Activated naive CD8-positive, alpha-beta T cell treated with anti-CD3 and anti-CD28 coated beads for 36 hours (primary cell): ENCODE measurements at regions not wholly inside any gene's neighbourhood (a gene's known extent, or its start where the extent isn't known, plus 50 kb on each side); places are given as distances from the start of the nearest gene placed in this dataset.

ENCODE experiments used
- DNase-seq: peaks from one replicate; pipeline ENCODE4 v3.0.0; 2021
- H3K27ac Mint-ChIP-seq: one replicate; pipeline ENCODE4 v1.8.0; 2022; ENCODE audit warnings: mild to moderate bottlenecking, moderate library complexity, mixed read lengths
- H3K27me3 Mint-ChIP-seq: one replicate; pipeline ENCODE4 v1.8.0; 2022; ENCODE audit warnings: mild to moderate bottlenecking, mixed read lengths
- H3K36me3 Mint-ChIP-seq: one replicate; pipeline ENCODE4 v1.8.0; 2021; ENCODE audit warnings: mild to moderate bottlenecking, mixed read lengths
- H3K4me1 Mint-ChIP-seq: one replicate; pipeline ENCODE4 v1.8.0; 2021; ENCODE audit warnings: mixed read lengths
- H3K4me3 Mint-ChIP-seq: one replicate; pipeline ENCODE4 v1.8.0; 2022; ENCODE audit warnings: mild to moderate bottlenecking, moderate library complexity, mixed read lengths
- H3K9me3 Mint-ChIP-seq: one replicate; pipeline ENCODE4 v1.8.0; 2022; ENCODE audit warnings: mixed read lengths

DNA sequence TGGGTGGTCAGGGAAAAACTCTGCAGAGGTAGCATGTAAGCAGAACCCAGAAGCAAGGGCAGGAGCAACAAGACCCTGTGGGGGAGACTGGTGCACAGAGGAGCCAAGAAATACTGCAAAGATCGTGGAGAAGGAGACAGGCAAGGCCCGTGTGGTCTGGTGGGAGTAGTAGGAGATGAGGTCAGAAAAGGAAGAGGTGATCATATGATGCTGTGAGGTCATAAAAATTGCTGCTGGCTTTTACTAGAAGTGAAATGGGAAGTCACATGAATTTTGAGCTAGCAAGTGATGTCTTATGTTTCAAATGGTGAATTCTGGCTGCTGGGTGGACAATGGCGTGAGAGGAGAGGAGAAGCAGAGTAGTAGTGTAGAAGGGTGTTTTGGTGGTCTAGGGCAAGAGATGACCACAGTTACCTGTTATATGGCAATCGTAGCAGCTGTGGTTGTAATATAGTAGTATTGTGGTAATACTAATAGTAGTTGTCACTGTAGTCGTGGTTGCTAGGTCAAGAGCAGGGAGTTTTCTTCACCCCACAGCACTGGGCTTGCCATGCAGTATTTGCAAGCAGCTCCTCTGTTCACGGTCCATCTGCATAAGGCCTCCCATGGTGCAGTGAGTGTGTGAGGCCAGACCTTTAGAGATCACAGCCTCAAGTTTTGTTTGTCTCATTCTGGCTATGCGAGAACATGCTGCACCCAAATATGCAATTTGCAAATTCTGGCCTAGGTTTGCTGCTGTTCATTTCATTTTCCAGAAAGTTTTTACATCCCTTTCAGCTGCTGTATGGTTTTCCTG, 205.0 kb downstream of the TSHZ3 start:
- H3K4me1 Mint-ChIP-seq = no peaks in the 10 kb centered on the region
- no peak for DNase-seq
- no peak overlapping the region for H3K27ac Mint-ChIP-seq
- H3K36me3 Mint-ChIP-seq = no peaks in the 10 kb centered on the region
- no peaks in the 10 kb centered on the region for H3K9me3 Mint-ChIP-seq
- H3K4me3 Mint-ChIP-seq = no peak overlapping the region
- peaks cover 5% of the 10 kb centered on the region for H3K27me3 Mint-ChIP-seq

GRCh38 chr19:31141301-31141700, 207.9 kb downstream of the TSHZ3 start:
- Mint-ChIP-seq H3K4me1 (no peaks in the 10 kb centered on the region), H3K4me3 (no peak overlapping the region), H3K36me3 (peaks cover 1% of the 10 kb centered on the region), H3K9me3 (no peaks in the 10 kb centered on the region), H3K27ac (no peak overlapping the region), H3K27me3 (peaks cover 5% of the 10 kb centered on the region)
- no peak for DNase-seq

GRCh38 chr19:31140717-31141116, 208.5 kb downstream of the TSHZ3 start:
- no peak overlapping the region for H3K27ac Mint-ChIP-seq
- H3K36me3 Mint-ChIP-seq = peaks cover 1% of the 10 kb centered on the region
- H3K4me3 Mint-ChIP-seq = no peak overlapping the region
- H3K9me3 Mint-ChIP-seq = no peaks in the 10 kb centered on the region
- DNase-seq = no peak
- no peaks in the 10 kb centered on the region for H3K4me1 Mint-ChIP-seq
- peaks cover 5% of the 10 kb centered on the region for H3K27me3 Mint-ChIP-seq

GRCh38 chr19:31139871-31140505, 209.2 kb downstream of the TSHZ3 start:
- Mint-ChIP-seq H3K4me1 (no peaks in the 10 kb centered on the region), H3K27me3 (peaks cover 8% of the 10 kb centered on the region), H3K36me3 (peaks cover 1% of the 10 kb centered on the region), H3K9me3 (no peaks in the 10 kb centered on the region), H3K4me3 (no peak overlapping the region), H3K27ac (no peak overlapping the region)
- no peak for DNase-seq

DNA sequence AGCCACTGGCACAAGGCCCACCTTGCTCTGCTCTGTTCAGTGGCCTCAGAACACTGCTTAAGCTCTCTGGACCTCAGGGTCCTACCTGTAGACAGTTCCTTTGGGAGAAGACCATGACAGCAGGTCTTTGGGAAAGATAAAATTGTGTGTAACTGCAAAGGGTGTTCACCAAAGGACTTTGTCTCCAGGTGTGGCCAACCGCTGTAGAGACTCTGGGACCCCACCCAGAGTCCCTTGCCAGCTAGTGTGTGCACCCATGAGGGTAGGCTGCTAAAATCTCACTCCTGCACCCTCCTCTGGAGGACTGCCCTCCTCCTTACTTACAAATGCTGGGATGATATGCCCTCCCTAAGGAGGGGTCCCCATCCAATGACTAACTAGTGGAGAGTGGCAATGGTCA, 211.2 kb downstream of the TSHZ3 start:
- no peaks in the 10 kb centered on the region for H3K9me3 Mint-ChIP-seq
- no peak for DNase-seq
- H3K27ac Mint-ChIP-seq = no peak overlapping the region
- peaks cover 19% of the 10 kb centered on the region for H3K27me3 Mint-ChIP-seq
- no peak overlapping the region for H3K4me3 Mint-ChIP-seq
- H3K4me1 Mint-ChIP-seq = no peaks in the 10 kb centered on the region
- peaks cover 1% of the 10 kb centered on the region for H3K36me3 Mint-ChIP-seq

- H3K9me3 Mint-ChIP-seq = no peaks in the 10 kb centered on the region
- no peak overlapping the region for H3K27ac Mint-ChIP-seq
- no peak for DNase-seq
- no peak overlapping the region for H3K4me3 Mint-ChIP-seq
- peaks cover 17% of the 10 kb centered on the region for H3K27me3 Mint-ChIP-seq
- no peaks in the 10 kb centered on the region for H3K4me1 Mint-ChIP-seq
- peaks cover 1% of the 10 kb centered on the region for H3K36me3 Mint-ChIP-seq
Measured at GRCh38 chr19:31135841-31136240, 213.4 kb downstream of the TSHZ3 start.

DNA sequence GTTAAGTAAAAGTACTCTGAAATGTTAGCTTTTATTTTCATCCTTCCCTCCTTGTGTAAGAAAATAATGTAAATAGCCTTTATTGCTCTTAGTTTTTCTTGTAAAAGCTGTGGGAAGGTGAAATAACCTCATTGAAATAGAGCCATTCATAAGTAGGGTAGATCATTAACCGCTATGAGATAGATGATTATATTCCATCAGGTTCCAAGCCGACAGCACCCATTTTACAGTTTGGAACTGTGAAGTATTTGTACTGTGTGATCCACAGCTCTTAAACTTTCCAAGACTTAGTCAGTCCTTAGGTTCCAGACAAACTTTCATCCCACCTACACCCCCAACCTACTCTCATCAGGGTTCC, 216.5 kb downstream of the TSHZ3 start:
- no peak overlapping the region for H3K27ac Mint-ChIP-seq
- H3K36me3 Mint-ChIP-seq = peaks cover 1% of the 10 kb centered on the region
- no peaks in the 10 kb centered on the region for H3K9me3 Mint-ChIP-seq
- DNase-seq = no peak
- H3K4me3 Mint-ChIP-seq = no peak overlapping the region
- H3K4me1 Mint-ChIP-seq = no peaks in the 10 kb centered on the region
- H3K27me3 Mint-ChIP-seq = peaks cover 17% of the 10 kb centered on the region

DNA sequence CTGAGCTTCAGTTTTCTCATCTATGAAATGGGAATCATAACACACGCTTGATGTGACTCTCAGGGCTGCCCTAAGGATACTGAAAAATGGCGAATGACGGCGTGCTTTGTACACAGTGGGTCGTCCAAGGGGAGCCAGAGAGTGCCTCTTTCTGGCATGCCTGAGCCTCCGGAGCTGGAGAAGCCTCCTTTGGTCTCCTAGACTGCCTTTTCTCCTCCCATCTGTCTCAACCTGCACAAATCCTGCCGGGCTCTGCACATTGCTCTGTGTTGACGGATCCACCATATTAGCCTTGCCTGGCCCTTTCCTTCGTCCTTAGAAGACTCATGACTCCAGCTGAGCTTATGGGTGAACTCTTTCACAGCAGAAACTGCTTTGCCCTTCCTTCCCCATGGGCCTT, 220.9 kb downstream of the TSHZ3 start:
- Mint-ChIP-seq H3K4me1 (peaks cover 4% of the 10 kb centered on the region), H3K27ac (no peak overlapping the region), H3K9me3 (peaks cover 1% of the 10 kb centered on the region), H3K27me3 (peaks cover 4% of the 10 kb centered on the region), H3K4me3 (no peak overlapping the region), H3K36me3 (no peaks in the 10 kb centered on the region)
- no peak for DNase-seq

- Mint-ChIP-seq H3K9me3 (peaks cover 1% of the 10 kb centered on the region), H3K27me3 (peaks cover under 1% of the 10 kb centered on the region), H3K27ac (no peak overlapping the region), H3K4me1 (peaks cover 4% of the 10 kb centered on the region), H3K4me3 (no peak overlapping the region), H3K36me3 (no peaks in the 10 kb centered on the region)
- DNase-seq = no peak
Measured at GRCh38 chr19:31127134-31127967, 221.9 kb downstream of the TSHZ3 start.

DNA sequence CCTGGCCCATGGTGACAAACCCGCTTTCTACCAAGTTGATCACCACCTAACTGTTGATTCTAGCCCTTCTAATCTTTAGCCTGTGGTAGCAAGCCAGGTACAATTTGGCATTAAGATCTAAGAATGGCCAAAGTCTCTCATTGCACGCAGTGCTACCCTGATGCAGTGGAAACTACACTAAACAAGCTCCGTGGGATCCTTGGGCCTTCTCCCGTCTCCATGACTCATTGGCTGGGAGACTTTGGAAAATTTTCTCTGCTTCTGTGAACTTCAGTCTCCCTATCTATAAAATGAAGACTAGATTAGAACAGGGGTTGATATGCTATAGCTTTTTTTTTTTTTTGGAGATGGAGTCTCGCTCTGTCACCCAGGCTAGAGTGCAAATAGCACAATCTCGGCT, 223.0 kb downstream of the TSHZ3 start:
- Mint-ChIP-seq H3K27me3 (no peaks in the 10 kb centered on the region), H3K36me3 (no peaks in the 10 kb centered on the region), H3K4me1 (peaks cover 4% of the 10 kb centered on the region), H3K27ac (no peak overlapping the region), H3K9me3 (peaks cover 1% of the 10 kb centered on the region), H3K4me3 (no peak overlapping the region)
- no peak for DNase-seq

GRCh38 chr19:31125071-31125470, 224.2 kb downstream of the TSHZ3 start:
- Mint-ChIP-seq H3K36me3 (no peaks in the 10 kb centered on the region), H3K27me3 (no peaks in the 10 kb centered on the region), H3K4me1 (peaks cover 4% of the 10 kb centered on the region), H3K9me3 (peaks cover 1% of the 10 kb centered on the region), H3K27ac (no peak overlapping the region), H3K4me3 (no peak overlapping the region)
- no peak for DNase-seq

DNA sequence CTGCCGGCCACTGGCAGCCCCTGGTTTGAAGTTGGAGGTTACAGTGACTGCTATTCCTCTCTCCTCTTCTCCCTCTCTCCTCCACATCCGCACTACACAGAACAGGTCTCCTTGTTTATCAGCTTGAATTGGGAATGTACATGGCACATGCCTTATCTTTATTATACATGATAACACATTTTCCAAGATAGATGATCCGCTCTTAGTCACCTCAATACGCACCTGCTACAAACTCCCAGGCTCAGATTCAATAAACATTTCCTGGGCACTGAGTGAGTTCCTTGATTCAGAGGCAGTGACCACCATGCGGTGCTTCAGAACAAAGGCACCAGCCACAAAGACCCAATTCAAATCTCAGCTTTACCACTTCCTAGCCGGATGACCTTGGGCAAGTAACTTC, 227.7 kb downstream of the TSHZ3 start:
- Mint-ChIP-seq H3K36me3 (no peaks in the 10 kb centered on the region), H3K27ac (no peak overlapping the region), H3K9me3 (no peaks in the 10 kb centered on the region), H3K4me1 (no peaks in the 10 kb centered on the region), H3K27me3 (no peaks in the 10 kb centered on the region), H3K4me3 (no peak overlapping the region)
- DNase-seq = no peak

DNA sequence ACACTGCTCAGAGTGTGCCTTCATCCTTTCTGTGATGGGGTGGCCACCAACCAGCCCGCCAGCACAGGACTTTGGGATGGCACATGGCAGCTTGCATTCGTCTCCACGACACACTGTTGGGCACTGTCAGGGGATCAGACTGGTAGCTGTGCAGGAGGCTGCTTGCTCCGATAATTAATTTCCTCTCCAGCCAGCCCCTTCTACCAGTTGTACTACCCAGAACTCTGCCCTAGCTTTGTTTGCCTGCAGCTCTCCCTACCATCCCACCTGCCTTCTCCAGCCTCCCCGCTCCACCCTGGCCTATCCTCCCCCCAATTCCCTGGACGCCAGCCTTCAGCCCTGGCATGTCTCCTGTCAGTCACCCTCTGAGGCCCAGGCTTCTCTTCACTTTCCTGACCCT, 228.3 kb downstream of the TSHZ3 start:
- Mint-ChIP-seq H3K27me3 (no peaks in the 10 kb centered on the region), H3K36me3 (no peaks in the 10 kb centered on the region), H3K27ac (no peak overlapping the region), H3K9me3 (no peaks in the 10 kb centered on the region), H3K4me1 (no peaks in the 10 kb centered on the region), H3K4me3 (no peak overlapping the region)
- DNase-seq = no peak

GRCh38 chr19:31119951-31120690, 229.1 kb downstream of the TSHZ3 start:
- no peak overlapping the region for H3K4me3 Mint-ChIP-seq
- H3K27me3 Mint-ChIP-seq = no peaks in the 10 kb centered on the region
- no peak overlapping the region for H3K27ac Mint-ChIP-seq
- no peaks in the 10 kb centered on the region for H3K4me1 Mint-ChIP-seq
- H3K36me3 Mint-ChIP-seq = no peaks in the 10 kb centered on the region
- no peak for DNase-seq
- no peaks in the 10 kb centered on the region for H3K9me3 Mint-ChIP-seq

DNA sequence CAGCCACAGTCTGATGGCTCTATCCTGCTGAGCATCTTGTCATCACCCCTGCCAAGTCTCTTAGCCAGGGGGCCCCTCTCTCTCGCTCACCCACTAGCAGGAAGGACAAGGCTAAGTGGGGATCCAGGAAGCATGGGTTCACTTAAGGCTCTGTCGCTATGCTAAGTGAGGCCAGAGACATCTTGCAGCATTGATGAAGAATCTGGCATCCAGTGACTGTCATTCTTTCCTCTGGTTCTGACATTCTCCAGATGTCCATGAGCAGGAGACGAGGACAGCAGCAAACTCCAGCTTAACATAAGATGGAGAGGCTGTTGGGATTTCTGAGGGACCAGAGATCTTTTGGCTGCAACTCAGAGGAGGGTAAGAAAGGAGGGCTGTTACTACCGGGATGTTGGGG, 230.2 kb downstream of the TSHZ3 start:
- Mint-ChIP-seq H3K27me3 (peaks cover 5% of the 10 kb centered on the region), H3K4me1 (no peaks in the 10 kb centered on the region)

More for the DNA sequence above, 230.2 kb downstream of the TSHZ3 start:
- Mint-ChIP-seq H3K4me3 (no peak overlapping the region), H3K36me3 (no peaks in the 10 kb centered on the region), H3K27ac (no peak overlapping the region), H3K9me3 (no peaks in the 10 kb centered on the region)
- DNase-seq = no peak
